ENCODE measurements at regions not wholly inside any gene's neighbourhood (a gene's known extent, or its start where the extent isn't known, plus 50 kb on each side); places are given as distances from the start of the nearest gene placed in this dataset.

DNA sequence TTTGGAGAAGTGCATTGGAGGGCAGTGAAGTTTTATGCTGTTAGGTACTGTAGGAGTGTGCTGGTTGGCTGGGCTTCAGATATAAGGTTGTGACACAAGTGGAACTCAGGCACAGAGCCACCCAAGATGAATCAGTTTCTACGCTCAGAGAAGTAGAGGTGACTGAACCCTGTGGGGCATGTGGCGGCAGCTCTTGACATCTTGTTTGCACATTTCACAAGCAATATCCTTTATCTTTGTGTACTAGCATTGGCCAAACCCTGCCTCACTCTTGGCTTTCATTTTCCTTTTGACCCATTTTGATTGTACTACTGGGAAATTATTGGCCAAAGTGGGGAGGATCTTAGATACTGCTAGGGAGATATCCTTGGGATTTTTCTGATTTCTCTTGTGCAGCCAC is 110.0 kb downstream of the PSAT1 start:
- TF ChIP-seq POLR2A (IDR thresholded peaks at IDR 0.05; ENCODE audit: low read depth, low read length) (no peak), EZH2 (IDR thresholded peaks at IDR 0.05; ENCODE audit: borderline replicate concordance, low read depth, low read length, severe bottlenecking) (no peak), POLR2AphosphoS5 (IDR thresholded peaks at IDR 0.05; ENCODE audit: insufficient read depth, low read depth, low read length) (no peak)
- TF ChIP-seq, protein P1, sequence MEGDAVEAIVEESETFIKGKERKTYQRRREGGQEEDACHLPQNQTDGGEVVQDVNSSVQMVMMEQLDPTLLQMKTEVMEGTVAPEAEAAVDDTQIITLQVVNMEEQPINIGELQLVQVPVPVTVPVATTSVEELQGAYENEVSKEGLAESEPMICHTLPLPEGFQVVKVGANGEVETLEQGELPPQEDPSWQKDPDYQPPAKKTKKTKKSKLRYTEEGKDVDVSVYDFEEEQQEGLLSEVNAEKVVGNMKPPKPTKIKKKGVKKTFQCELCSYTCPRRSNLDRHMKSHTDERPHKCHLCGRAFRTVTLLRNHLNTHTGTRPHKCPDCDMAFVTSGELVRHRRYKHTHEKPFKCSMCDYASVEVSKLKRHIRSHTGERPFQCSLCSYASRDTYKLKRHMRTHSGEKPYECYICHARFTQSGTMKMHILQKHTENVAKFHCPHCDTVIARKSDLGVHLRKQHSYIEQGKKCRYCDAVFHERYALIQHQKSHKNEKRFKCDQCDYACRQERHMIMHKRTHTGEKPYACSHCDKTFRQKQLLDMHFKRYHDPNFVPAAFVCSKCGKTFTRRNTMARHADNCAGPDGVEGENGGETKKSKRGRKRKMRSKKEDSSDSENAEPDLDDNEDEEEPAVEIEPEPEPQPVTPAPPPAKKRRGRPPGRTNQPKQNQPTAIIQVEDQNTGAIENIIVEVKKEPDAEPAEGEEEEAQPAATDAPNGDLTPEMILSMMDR (IDR thresholded peaks at IDR 0.05; ENCODE audit: extremely low read depth in 1 of 2, insufficient read depth in 1 of 2, low read depth in 1 of 2, low read length in 2 of 2), result no peak
